ENCODE measurements at regions not wholly inside any gene's neighbourhood (a gene's known extent, or its start where the extent isn't known, plus 50 kb on each side); places are given as distances from the start of the nearest gene placed in this dataset.

GRCh38 chr14:48670939-48671338 is 915.2 kb downstream of the RPS29 start:
- Histone ChIP-seq H3K27ac (ENCODE audit: low read depth in 1 of 2, low read length in 2 of 2) (no peak overlapping the region), H3K36me3 (replicated peaks in 1 of 2; ENCODE audit: control insufficient read depth in 1 of 2, insufficient read depth in 2 of 2, low read length in 2 of 2) (no peaks in the 10 kb centered on the region), H3K4me1 (ENCODE audit: control insufficient read depth in 1 of 2, insufficient read depth in 2 of 2, low read length in 2 of 2) (no peaks in the 10 kb centered on the region), H3K9me3 (replicated peaks in 1 of 2; ENCODE audit: control insufficient read depth in 1 of 2, insufficient read depth in 1 of 2, low read length in 2 of 2) (peaks cover 4 to 7% of the 10 kb centered on the region in 2 donors), H3K9ac (ENCODE audit: insufficient read depth, low read length, poor library complexity, severe bottlenecking) (no peak overlapping the region), H2AFZ (ENCODE audit: insufficient read depth, low read depth, low read length, poor library complexity, severe bottlenecking) (no peak overlapping the region), H4K20me1 (ENCODE audit: insufficient read depth, low read length) (no peaks in the 10 kb centered on the region), H3K4me3 (replicated peaks in 1 of 3; ENCODE audit: low read depth in 2 of 3, low read length in 3 of 3) (no peak overlapping the region), H3K27me3 (ENCODE audit: control insufficient read depth in 2 of 2, insufficient read depth in 2 of 2, low read length in 2 of 2) (no peaks in the 10 kb centered on the region), H3K4me2 (replicated peaks; ENCODE audit: extremely low read depth, low read length, poor library complexity, severe bottlenecking) (no peak overlapping the region), H3K79me2 (ENCODE audit: insufficient read depth, low read length) (no peaks in the 10 kb centered on the region)
- H3K27ac Mint-ChIP-seq: no peak overlapping the region
- no peak for DNase-seq
- no peaks in the 10 kb centered on the region for H3K4me1 Mint-ChIP-seq
- peaks cover 0 to 1% (median 0%) of the 10 kb centered on the region in 3 donors for H3K27me3 Mint-ChIP-seq (ENCODE audit: low read depth in 3 of 3)
- H3K36me3 Mint-ChIP-seq: no peaks in the 10 kb centered on the region
- WGBS (ENCODE audit: insufficient coverage): 84% methylated on average over 4 of the region's 4 CpGs
- no peak overlapping the region for H3K4me3 Mint-ChIP-seq
- TF ChIP-seq, protein P1, sequence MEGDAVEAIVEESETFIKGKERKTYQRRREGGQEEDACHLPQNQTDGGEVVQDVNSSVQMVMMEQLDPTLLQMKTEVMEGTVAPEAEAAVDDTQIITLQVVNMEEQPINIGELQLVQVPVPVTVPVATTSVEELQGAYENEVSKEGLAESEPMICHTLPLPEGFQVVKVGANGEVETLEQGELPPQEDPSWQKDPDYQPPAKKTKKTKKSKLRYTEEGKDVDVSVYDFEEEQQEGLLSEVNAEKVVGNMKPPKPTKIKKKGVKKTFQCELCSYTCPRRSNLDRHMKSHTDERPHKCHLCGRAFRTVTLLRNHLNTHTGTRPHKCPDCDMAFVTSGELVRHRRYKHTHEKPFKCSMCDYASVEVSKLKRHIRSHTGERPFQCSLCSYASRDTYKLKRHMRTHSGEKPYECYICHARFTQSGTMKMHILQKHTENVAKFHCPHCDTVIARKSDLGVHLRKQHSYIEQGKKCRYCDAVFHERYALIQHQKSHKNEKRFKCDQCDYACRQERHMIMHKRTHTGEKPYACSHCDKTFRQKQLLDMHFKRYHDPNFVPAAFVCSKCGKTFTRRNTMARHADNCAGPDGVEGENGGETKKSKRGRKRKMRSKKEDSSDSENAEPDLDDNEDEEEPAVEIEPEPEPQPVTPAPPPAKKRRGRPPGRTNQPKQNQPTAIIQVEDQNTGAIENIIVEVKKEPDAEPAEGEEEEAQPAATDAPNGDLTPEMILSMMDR (IDR thresholded peaks at IDR 0.05): no peak
- peaks cover 0 to 6% (median 2%) of the 10 kb centered on the region in 7 donors for H3K9me3 Mint-ChIP-seq
- intact Hi-C loops (cut with micrococcal nuclease): no loop called here

- Histone ChIP-seq H3K4me2 (replicated peaks; ENCODE audit: extremely low read depth, low read length, poor library complexity, severe bottlenecking) (no peak overlapping the region), H3K79me2 (ENCODE audit: insufficient read depth, low read length) (no peaks in the 10 kb centered on the region), H3K9ac (ENCODE audit: insufficient read depth, low read length, poor library complexity, severe bottlenecking) (no peak overlapping the region), H3K27me3 (ENCODE audit: control insufficient read depth in 2 of 2, insufficient read depth in 2 of 2, low read length in 2 of 2) (no peaks in the 10 kb centered on the region), H3K9me3 (replicated peaks in 1 of 2; ENCODE audit: control insufficient read depth in 1 of 2, insufficient read depth in 1 of 2, low read length in 2 of 2) (no peaks in the 10 kb centered on the region), H3K27ac (ENCODE audit: low read depth in 1 of 2, low read length in 2 of 2) (no peak overlapping the region), H3K4me3 (replicated peaks in 1 of 3; ENCODE audit: low read depth in 2 of 3, low read length in 3 of 3) (no peak overlapping the region), H2AFZ (ENCODE audit: insufficient read depth, low read depth, low read length, poor library complexity, severe bottlenecking) (no peak overlapping the region), H3K36me3 (replicated peaks in 1 of 2; ENCODE audit: control insufficient read depth in 1 of 2, insufficient read depth in 2 of 2, low read length in 2 of 2) (no peaks in the 10 kb centered on the region), H3K4me1 (ENCODE audit: control insufficient read depth in 1 of 2, insufficient read depth in 2 of 2, low read length in 2 of 2) (no peaks in the 10 kb centered on the region), H4K20me1 (ENCODE audit: insufficient read depth, low read length) (no peaks in the 10 kb centered on the region)
- Mint-ChIP-seq H3K4me3 (no peak overlapping the region), H3K4me1 (no peaks in the 10 kb centered on the region), H3K9me3 (peaks cover 0 to 3% (median 0%) of the 10 kb centered on the region in 7 donors), H3K27ac (no peak overlapping the region), H3K36me3 (no peaks in the 10 kb centered on the region), H3K27me3 (ENCODE audit: low read depth in 3 of 3) (no peaks in the 10 kb centered on the region)
- TF ChIP-seq, protein P1 (IDR thresholded peaks at IDR 0.05): no peak
- WGBS (ENCODE audit: insufficient coverage): 57% methylated on average over 1 of the region's 3 CpGs
- DNase-seq: no peak
- intact Hi-C loops (cut with micrococcal nuclease): no loop called here
Measured at GRCh38 chr14:48665077-48665784, 920.9 kb downstream of the RPS29 start.
